ENCODE measurements at regions not wholly inside any gene's neighbourhood (a gene's known extent, or its start where the extent isn't known, plus 50 kb on each side); places are given as distances from the start of the nearest gene placed in this dataset.
A peak's percentile ranks its signal among the peaks of the same experiment; 100 is the strongest.

- DNase-seq, result no peak
Measured at GRCh38 chr13:79681069-79681468, 200.1 kb downstream of the NDFIP2 start.

DNA sequence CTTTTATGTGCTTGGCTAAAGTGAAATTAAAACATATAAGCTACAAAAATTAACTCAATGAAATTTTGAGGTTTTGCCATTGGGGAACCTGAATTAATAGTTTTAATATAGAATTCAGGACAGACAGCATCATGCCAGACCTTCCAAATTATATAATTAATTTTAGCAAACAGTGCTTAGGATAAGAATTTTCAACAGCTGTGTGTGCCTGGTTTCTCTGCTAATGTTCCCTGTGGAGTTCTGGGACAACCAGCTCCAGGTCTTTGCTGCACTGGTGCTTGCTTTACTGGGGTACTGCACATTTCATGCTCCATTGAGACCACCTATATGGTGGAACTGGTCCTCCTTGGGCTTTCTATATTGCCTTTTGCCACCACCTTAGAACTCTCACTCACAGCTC lies 199.5 kb downstream of the NDFIP2 start:
- no peak for DNase-seq

DNA sequence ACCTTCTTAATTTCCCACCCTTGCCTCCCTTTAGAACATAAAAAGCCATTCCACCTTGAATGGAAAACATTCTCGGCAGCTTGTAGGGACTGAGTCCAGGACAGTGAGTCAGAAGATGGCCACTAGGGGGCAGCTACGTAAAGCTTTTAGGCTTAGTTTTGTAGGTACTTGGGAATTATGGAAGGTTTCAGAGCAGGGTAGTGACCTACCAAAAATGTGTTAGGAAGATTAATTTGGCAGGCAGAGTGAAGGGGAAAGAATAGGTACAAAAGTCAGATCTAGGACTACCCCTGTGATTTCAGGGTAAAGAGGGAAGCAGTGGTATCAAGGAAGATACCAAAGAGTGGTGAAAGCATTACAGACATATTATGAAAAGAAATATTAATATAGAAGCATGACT lies 198.4 kb downstream of the NDFIP2 start:
- peak; percentile 37 to 50 for DNase-seq

- no peak for DNase-seq
Measured at GRCh38 chr13:79678100-79678499, 197.1 kb downstream of the NDFIP2 start.

DNA sequence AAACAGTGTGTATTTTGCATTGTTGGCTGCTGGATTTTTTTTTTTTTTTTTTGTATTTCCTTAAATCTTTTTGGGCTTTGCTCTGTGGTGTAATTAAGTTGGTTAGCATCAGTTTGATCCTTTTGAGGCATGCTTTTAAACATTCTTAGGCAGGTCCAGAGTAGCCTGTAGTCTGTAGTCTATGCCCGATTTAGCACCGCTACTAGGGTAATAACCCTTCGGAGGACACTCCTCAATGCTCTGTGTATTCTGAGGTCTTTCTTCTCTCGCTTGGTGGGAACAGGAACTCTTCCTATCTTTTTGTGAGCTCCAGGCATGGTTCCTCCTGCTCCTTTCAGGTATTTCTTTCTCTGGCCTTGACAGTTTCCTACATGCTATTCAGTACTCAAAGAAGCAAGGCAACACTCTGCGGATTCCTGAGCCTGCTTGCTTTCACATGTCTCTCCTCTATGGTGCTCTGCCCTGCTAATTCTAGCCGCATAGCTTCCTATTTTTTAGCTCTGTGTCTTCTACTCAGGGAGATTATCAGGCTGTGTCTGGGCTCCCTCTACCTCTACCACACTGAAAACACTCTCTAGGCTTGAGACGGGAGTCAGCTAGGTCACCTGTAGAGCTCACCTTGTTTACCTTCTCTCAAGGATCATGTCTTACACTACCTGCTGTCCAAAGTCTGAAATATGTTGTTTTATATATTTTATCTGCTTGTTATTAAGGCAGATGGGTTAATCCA lies 195.1 kb downstream of the NDFIP2 start:
- no peak for DNase-seq

DNA sequence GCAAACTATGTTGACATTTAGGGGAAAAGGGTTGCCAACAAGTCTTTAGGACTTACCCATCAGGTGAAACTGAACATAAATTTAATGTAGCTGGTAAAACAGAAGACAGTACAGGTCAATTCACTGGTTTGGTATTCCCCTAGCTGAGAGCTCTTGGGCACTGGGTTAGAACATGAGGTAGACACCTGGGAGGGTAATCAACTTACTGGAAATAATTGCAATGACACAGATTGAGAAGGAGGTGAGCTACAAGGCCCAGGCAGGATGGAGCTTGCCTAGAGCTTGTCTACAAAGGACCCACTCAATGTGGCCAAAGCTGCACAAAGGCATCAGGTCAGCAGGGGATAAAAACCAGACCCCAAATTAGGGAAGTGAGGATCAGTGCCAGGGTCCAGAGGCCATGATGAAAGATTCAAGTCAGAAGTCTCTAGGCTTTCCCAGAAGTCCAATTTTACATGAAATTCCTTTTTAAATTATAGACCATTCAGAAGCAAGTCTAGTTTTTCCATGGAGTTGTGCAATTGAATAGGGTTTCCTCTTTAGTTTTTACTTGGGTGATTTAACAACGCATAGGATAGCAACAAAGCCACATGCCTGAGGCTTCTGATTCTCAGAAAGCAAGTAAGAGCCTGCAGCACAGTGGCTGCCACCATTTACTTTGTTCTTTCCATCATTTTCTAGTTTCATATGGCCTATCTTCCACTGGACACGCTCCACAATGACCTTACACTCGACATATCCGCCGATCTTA lies 194.0 kb downstream of the NDFIP2 start:
- DNase-seq, result no peak

DNA sequence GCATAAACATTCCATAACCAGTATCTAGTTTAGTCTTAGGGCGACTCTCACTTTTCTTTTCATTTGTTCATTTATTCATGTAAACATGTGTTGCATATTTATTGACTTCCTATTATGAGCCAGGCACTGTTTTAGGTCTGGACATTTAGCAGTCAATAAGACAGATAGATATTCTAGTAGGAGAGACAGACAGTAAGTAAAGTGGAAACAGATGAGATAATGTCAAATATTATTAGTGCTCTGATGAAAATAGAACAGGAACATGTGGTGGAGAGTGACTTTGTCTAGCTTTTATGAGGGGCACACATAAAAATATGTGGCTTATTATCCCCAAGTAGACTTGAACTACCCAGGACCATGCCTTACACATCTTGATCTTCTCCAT lies 193.0 kb downstream of the NDFIP2 start:
- no peak for DNase-seq

DNA sequence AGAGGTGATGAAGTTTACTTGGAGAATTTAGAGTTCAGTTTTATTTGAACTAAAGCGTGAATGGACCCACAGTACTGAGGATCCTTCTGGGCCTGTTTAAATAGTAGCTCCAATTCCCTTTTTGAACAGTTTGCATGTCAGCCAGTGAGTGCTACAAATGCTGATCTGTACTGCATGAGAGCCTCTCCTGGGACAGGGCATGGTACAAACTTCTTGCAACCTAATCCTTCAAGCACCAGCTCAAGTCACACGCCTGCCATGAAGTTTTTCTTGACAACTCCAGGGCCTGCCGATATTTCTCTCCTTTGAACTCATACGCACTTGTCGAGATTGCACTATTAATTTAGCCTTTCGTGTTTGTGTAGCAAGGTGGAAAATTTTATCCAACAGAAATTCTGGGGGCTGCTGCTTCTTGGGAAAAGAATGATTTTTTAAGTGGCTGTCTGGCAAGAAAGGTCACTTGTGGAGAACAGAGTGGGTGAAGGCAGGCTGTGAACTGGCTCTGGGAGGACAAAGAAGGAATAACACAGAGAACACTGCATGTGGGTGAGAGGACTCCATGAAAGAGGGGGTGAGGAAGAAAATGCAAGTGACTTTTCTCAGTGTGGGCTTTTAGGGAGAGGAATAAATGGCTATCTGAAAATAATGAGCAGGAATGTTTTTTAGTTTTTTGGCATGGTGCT lies 192.5 kb downstream of the NDFIP2 start:
- DNase-seq, result no peak

GRCh38 chr13:79671420-79671819 lies 190.5 kb downstream of the NDFIP2 start:
- no peak for DNase-seq

DNA sequence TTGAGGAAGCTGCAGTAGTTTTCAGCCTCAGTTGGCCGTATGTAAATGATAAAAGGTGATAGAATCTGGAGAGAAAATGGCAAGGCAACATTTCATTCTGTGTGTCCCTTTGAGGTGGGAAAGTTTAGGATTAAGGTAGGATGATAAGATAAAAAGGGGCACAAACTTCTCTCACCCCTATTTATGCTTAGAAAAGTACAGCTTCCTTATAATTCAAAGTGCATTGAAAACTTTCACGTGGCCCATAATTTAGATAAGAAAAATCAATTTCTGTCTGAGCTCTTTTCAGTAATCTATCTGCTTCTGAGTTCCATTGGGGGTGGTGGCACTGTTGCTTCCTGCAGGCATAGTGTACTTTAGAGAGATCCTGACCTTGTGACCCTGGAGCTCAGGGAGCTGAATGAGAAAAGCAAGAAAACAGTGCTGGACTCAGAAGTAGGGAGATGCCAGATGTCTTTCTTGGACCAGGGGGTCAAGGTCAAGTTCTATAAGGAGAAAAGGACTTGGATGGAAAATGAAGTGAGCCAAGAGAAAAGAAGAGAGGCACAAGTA lies 187.3 kb downstream of the NDFIP2 start:
- no peak for DNase-seq

- no peak for DNase-seq
Measured at GRCh38 chr13:79667771-79668170, 186.8 kb downstream of the NDFIP2 start.

- no peak for DNase-seq
Measured at GRCh38 chr13:79663977-79664636, 183.2 kb downstream of the NDFIP2 start.

GRCh38 chr13:79663435-79663834 lies 182.5 kb downstream of the NDFIP2 start:
- DNase-seq, result no peak

DNA sequence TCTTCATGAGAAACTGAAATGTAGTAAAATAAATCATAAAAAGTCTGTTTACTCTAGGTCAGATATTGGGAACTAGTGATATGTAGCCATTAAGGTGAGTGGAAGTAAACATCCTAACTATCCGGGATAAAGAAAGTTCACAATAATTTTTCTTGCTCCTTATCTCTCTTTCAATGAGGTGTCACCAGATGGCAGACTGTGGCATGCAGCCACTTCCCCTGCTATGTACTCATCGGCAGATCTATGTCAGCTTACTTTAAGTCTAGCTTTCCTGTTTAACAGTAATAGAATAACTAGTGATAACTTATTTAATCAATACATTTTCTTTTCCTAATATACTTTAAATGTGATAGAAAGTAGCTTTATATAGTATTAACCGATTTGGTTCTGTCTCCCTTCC lies 181.9 kb downstream of the NDFIP2 start:
- DNase-seq, result no peak

- DNase-seq, result no peak
Measured at GRCh38 chr13:79660361-79660760, 179.4 kb downstream of the NDFIP2 start.

DNA sequence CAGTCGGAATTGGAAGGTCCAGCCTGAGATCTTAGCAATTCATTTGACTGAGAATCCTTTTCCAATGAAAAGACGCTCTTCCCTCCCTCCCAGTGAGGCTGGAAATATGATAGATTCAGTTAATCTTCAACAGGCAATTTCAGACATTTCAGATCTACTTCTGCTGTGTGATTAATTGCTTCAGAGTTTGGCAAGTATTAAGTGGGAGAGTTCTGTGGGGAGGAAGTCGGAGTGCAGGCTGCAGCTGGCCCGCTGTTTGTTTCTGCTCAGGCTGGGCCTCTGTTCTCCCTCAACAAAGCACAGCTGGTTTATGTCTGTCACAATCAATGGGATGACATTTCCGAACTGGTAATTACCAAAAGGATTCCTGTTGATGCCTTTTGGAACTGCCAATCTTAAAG lies 178.2 kb downstream of the NDFIP2 start:
- no peak for DNase-seq

DNA sequence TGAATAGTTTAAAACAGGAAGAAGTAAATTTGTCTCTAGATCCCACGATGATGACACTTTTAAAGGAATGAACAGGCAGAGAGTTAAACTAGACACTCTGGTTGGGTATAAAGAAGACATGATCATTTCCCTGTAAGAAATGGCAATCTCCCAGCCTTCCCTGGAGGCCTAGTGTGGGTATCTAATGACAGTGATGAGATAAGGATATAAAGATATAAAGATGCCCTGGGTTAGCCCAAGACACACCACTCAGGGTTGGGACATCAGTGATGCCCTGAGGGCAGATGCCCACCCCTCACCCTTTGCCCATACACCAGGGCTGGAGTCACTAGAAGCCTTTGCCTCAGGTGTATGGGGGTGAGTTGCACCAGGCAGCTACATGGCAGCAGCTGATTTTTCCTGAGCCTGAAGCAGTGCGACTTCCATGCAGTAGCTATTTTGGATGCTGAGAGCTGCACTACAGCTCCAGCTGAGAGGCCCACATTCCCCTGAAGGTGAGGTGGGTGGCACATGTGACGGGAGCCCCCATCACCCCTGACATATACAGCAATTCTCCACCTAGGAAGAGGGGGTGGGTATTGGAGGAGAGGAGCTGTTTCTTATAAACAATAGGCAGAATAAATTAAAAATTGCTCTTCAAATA lies 177.5 kb downstream of the NDFIP2 start:
- no peak for DNase-seq

DNA sequence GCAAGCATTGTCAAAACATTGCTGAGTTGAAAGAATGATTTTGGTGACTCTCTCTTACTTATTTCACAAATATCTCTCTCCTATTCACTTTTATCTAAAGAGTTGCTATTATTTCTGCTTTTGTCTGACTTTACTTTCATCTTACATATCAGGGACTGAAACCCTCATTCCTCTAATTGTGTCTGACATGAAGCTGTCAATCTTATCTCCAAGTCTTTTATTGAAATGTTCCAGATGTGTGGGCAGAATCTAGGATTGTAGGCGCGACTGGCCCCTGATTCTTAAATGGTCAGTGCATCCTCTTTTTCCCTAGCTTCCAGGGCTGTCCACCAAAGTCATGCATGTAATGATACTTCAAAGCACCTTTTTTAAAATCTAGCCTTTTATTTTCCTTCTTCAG lies 174.6 kb downstream of the NDFIP2 start:
- no peak for DNase-seq

DNA sequence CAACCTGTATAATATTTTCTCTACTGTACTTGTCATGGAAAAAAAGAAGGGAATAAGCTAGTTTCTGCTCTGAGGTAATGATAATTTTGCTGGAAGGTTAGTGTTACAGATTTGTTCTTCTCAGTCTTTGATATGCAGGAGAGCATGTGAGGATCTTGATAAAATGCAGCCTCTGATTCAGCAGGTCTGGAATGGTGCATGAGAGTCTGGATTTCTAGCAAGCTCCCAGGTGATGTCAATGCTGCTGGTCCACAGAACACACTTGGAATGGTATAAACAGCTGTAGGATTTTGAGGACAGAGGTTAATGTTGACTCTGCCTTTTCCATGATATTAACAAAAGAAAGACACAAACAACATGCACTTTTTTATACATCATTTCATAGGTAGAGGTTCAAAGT lies 173.6 kb downstream of the NDFIP2 start:
- no peak for DNase-seq

DNA sequence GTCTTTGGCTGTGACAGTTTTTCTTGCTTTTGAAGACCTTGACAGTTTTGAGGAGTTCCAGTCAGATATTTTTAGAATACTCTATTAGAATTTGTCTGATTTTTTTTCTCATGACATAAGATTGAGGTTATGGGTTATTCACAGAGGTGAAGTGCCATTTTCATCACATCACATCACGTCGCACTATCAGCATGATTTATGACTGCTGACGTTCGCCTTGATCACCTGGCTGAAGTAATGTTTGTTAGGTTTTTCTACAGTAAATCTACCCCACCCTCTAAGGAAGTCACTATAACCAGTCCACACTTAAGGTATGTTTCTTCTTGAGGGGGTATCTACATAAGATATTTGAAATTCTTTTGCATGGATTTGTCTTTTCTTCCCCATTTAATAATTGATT lies 169.7 kb downstream of the NDFIP2 start:
- no peak for DNase-seq

DNA sequence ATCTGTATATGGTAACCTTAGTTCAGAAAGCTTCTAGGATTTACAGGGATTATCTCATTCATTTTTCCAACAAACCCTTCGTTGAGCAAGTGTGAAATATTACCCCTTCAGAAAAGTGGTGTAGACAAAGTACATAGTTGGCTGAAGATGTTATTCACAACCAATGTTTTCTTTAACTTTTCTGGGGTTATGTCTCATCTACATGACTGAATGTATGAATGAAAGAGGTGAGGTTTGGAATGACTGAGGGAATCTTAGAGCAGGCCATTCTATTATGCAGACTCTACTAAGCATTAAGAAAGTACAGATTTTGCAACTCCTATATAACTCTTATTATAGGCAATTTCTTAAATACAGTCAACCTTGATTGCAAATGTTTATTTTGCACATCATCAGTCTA lies 167.2 kb downstream of the NDFIP2 start:
- DNase-seq, result no peak

GRCh38 chr13:79647533-79647932 lies 166.6 kb downstream of the NDFIP2 start:
- DNase-seq, result no peak

- DNase-seq, result no peak
Measured at GRCh38 chr13:79646880-79647279, 165.9 kb downstream of the NDFIP2 start.
